Erythroblast (primary cell): ENCODE measurements at regions not wholly inside any gene's neighbourhood (a gene's known extent, or its start where the extent isn't known, plus 50 kb on each side); places are given as distances from the start of the nearest gene placed in this dataset.

Source experiments
- GATA1 ChIP-seq: IDR thresholded peaks from 2 replicates; pipeline ENCODE4 v1.6.1; 2011; ENCODE audit warnings: low read depth, mild to moderate bottlenecking, control low read depth, low read length, moderate library complexity
- POLR2A ChIP-seq: IDR thresholded peaks from 2 replicates; pipeline ENCODE4 v1.6.1; 2011; ENCODE audit warnings: mild to moderate bottlenecking, low read length

GRCh38 chr9:85420750-85421149 is 321.0 kb downstream of the AGTPBP1 start:
- TF ChIP-seq POLR2A (no peak), GATA1 (no peak)
